Hepatocyte (in vitro differentiated cells): ENCODE measurements at regions not wholly inside any gene's neighbourhood (a gene's known extent, or its start where the extent isn't known, plus 50 kb on each side); places are given as distances from the start of the nearest gene placed in this dataset.
A peak's percentile ranks its signal among the peaks of the same experiment; 100 is the strongest.

Source experiments
- DNase-seq: peaks from one replicate; pipeline ENCODE4 v3.0.0-alpha.2; 2016; ENCODE audit warnings: low spot score
- H2AFZ ChIP-seq: fragments of 200-600 bp; sonication (generic); 2 replicates; pipeline ENCODE4 v1.6.0; 2016; ENCODE audit warnings: antibody characterized with exemption, mild to moderate bottlenecking
- H3K27ac ChIP-seq: fragments of 200-600 bp; sonication (generic); 2 replicates; pipeline ENCODE4 v1.5.1; 2016; ENCODE audit warnings: mild to moderate bottlenecking
- H3K27me3 ChIP-seq: fragments of 200-600 bp; sonication (generic); 2 replicates; pipeline ENCODE4 v1.6.1; 2016
- H3K36me3 ChIP-seq: fragments of 200-600 bp; sonication (generic); replicated peaks from 2 replicates; pipeline ENCODE4 v1.5.1; 2016; ENCODE audit warnings: low read depth; ENCODE audit not compliant: insufficient read depth
- H3K4me1 ChIP-seq: fragments of 200-600 bp; sonication (generic); 2 replicates; pipeline ENCODE4 v1.5.1; 2016; ENCODE audit warnings: mild to moderate bottlenecking, moderate library complexity; ENCODE audit not compliant: insufficient read depth
- H3K4me2 ChIP-seq: fragments of 200-600 bp; sonication (generic); 2 replicates; pipeline ENCODE4 v1.6.0; 2016
- H3K4me3 ChIP-seq: fragments of 200-600 bp; sonication (generic); 2 replicates; pipeline ENCODE4 v1.5.1; 2016; ENCODE audit warnings: mild to moderate bottlenecking
- H3K79me2 ChIP-seq: fragments of 200-600 bp; sonication (generic); 2 replicates; pipeline ENCODE4 v1.6.0; 2017; ENCODE audit warnings: mild to moderate bottlenecking
- H3K9me2 ChIP-seq: fragments of 200-600 bp; sonication (generic); replicated peaks from 2 replicates; pipeline ENCODE4 v1.6.0; 2017; ENCODE audit warnings: mild to moderate bottlenecking; ENCODE audit not compliant: insufficient read depth
- H3K9me3 ChIP-seq: fragments of 200-600 bp; sonication (generic); 2 replicates; pipeline ENCODE4 v1.5.1; 2016; ENCODE audit warnings: low read depth, mild to moderate bottlenecking
- H4K20me1 ChIP-seq: fragments of 200-600 bp; sonication (generic); 2 replicates; pipeline ENCODE4 v1.6.0; 2016; ENCODE audit warnings: mild to moderate bottlenecking; ENCODE audit not compliant: insufficient read depth, poor library complexity, severe bottlenecking
- EZH2 ChIP-seq: fragments of 200-600 bp; sonication (generic); IDR thresholded peaks from 2 replicates; pipeline ENCODE4 v1.6.1; 2016; ENCODE audit warnings: antibody characterized with exemption, mild to moderate bottlenecking, borderline replicate concordance
- EZH2phosphoT487 ChIP-seq: fragments of 200-600 bp; sonication (generic); IDR thresholded peaks from one replicate; pipeline ENCODE4 v1.6.1; 2018; ENCODE audit warnings: antibody characterized with exemption, mild to moderate bottlenecking, low read depth, moderate library complexity; ENCODE audit not compliant: unreplicated experiment, severe bottlenecking
- WGBS: methylation state at CpG from one replicate; pipeline ENCODE4 v1.1.6; 2016; ENCODE audit warnings: low lambda C conversion rate; ENCODE audit errors: missing lambda C conversion rate; 5-methylcytosine and 5-hydroxymethylcytosine counted together
- TF ChIP-seq, protein P1 (sequence below): fragments of 200-600 bp; sonication (generic); IDR thresholded peaks from 2 replicates; pipeline ENCODE4 v1.5.1; 2016; ENCODE audit warnings: antibody characterized with exemption, mild to moderate bottlenecking; ENCODE audit not compliant: poor library complexity

DNA sequence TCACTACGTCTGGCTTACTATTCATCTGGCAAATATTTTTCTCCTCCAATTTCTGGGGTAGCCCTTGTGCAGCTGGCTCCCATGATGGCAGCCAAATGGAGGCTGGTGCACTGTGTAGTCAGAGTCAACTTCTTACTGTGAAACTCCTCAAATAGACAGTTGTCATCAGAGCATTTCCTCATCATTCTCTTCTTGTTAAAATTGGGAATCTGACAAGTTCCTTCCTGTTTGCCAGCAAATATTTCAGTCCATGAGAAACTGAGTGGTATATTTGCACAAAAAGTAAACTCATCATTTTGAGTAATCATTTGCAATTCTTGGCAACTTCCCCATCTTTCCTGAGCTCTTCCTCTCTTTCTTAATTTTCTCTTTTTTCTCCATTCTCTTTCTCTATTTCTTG, 394.9 kb upstream of the RGS17 start:
- TF ChIP-seq EZH2 (no peak), EZH2phosphoT487 (no peak)
- TF ChIP-seq, protein P1, sequence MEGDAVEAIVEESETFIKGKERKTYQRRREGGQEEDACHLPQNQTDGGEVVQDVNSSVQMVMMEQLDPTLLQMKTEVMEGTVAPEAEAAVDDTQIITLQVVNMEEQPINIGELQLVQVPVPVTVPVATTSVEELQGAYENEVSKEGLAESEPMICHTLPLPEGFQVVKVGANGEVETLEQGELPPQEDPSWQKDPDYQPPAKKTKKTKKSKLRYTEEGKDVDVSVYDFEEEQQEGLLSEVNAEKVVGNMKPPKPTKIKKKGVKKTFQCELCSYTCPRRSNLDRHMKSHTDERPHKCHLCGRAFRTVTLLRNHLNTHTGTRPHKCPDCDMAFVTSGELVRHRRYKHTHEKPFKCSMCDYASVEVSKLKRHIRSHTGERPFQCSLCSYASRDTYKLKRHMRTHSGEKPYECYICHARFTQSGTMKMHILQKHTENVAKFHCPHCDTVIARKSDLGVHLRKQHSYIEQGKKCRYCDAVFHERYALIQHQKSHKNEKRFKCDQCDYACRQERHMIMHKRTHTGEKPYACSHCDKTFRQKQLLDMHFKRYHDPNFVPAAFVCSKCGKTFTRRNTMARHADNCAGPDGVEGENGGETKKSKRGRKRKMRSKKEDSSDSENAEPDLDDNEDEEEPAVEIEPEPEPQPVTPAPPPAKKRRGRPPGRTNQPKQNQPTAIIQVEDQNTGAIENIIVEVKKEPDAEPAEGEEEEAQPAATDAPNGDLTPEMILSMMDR, result no peak

GRCh38 chr6:153523390-153523789, 392.3 kb upstream of the RGS17 start:
- Histone ChIP-seq H3K9me2 (no peaks in the 10 kb centered on the region), H4K20me1 (no peaks in the 10 kb centered on the region), H3K4me1 (no peaks in the 10 kb centered on the region), H3K79me2 (no peaks in the 10 kb centered on the region), H3K36me3 (no peaks in the 10 kb centered on the region), H3K9me3 (no peaks in the 10 kb centered on the region), H3K27me3 (no peaks in the 10 kb centered on the region), H3K4me2 (no peak overlapping the region), H3K27ac (no peak overlapping the region), H2AFZ (no peak overlapping the region), H3K4me3 (no peak overlapping the region)
- TF ChIP-seq EZH2phosphoT487, result no peak
- TF ChIP-seq, protein P1, result no peak
- TF ChIP-seq EZH2, result no peak
- no peak for DNase-seq

More for the DNA sequence above, 394.9 kb upstream of the RGS17 start:
- no peak for DNase-seq
- H3K9me3 ChIP-seq, result no peaks in the 10 kb centered on the region
- no peaks in the 10 kb centered on the region for H3K36me3 ChIP-seq
- H3K4me2 ChIP-seq, result no peak overlapping the region
- H2AFZ ChIP-seq, result no peak overlapping the region
- no peaks in the 10 kb centered on the region for H3K79me2 ChIP-seq
- no peak overlapping the region for H3K27ac ChIP-seq
- WGBS, result 70% methylated on average over 1 of the region's 1 CpG
- H3K27me3 ChIP-seq, result no peaks in the 10 kb centered on the region
- no peaks in the 10 kb centered on the region for H3K4me1 ChIP-seq
- H3K9me2 ChIP-seq, result no peaks in the 10 kb centered on the region
- no peak overlapping the region for H3K4me3 ChIP-seq
- H4K20me1 ChIP-seq, result no peaks in the 10 kb centered on the region

- no peaks in the 10 kb centered on the region for H3K9me2 ChIP-seq
- H3K27ac ChIP-seq, result no peak overlapping the region
- no peaks in the 10 kb centered on the region for H3K27me3 ChIP-seq
- TF ChIP-seq, protein P1, result peak; percentile 54
- TF ChIP-seq EZH2, result no peak
- no peak overlapping the region for H3K4me2 ChIP-seq
- H3K4me1 ChIP-seq, result no peaks in the 10 kb centered on the region
- H3K9me3 ChIP-seq, result no peaks in the 10 kb centered on the region
- H3K4me3 ChIP-seq, result no peak overlapping the region
- H3K36me3 ChIP-seq, result no peaks in the 10 kb centered on the region
- 16% methylated on average over 2 of the region's 2 CpGs for WGBS
- no peaks in the 10 kb centered on the region for H3K79me2 ChIP-seq
- peak overlapping the region; percentile 38 for H2AFZ ChIP-seq
- no peaks in the 10 kb centered on the region for H4K20me1 ChIP-seq
- DNase-seq, result peak; percentile 53
Measured at GRCh38 chr6:153511896-153512496, 380.9 kb upstream of the RGS17 start.

DNA sequence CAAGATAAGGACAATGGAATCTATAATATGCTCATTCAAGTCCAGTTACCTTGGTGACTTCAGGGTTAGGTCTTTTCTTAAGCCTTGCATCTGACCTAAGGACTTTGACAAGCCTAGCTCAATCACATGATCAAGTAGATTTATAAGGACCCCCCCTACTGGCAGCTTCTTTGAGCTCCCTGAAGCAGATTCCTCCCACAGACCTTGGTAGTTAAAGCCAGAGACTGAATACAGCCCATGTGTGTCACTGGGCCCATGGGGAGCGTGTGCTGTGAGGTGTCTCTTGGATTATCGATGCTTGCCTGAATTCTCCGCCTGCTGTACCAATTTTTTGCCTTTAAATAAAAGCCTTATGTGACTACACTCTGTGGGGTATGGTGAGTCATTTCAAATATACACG, 372.7 kb upstream of the RGS17 start:
- Histone ChIP-seq H3K27me3 (no peaks in the 10 kb centered on the region), H3K4me2 (no peak overlapping the region), H3K9me2 (no peaks in the 10 kb centered on the region), H3K36me3 (no peaks in the 10 kb centered on the region), H3K79me2 (no peaks in the 10 kb centered on the region), H4K20me1 (no peaks in the 10 kb centered on the region), H3K4me3 (no peak overlapping the region), H3K4me1 (no peaks in the 10 kb centered on the region), H2AFZ (no peak overlapping the region), H3K27ac (no peak overlapping the region), H3K9me3 (no peaks in the 10 kb centered on the region)
- 96% methylated on average over 4 of the region's 4 CpGs for WGBS
- TF ChIP-seq EZH2 (no peak), EZH2phosphoT487 (no peak)
- TF ChIP-seq, protein P1, result no peak
- no peak for DNase-seq
